C4-2B (cell line): ENCODE measurements at regions not wholly inside any gene's neighbourhood (a gene's known extent, or its start where the extent isn't known, plus 50 kb on each side); places are given as distances from the start of the nearest gene placed in this dataset.

Experiments
- ZFX ChIP-seq: fragments of 450-650 bp; IDR thresholded peaks from 2 replicates; pipeline ENCODE4 v1.6.1; 2017
- TF ChIP-seq, protein P1 (sequence below): fragments of 450-650 bp; conservative IDR thresholded peaks from 2 replicates; pipeline ENCODE4 v1.5.1; 2017; ENCODE audit warnings: mild to moderate bottlenecking

DNA sequence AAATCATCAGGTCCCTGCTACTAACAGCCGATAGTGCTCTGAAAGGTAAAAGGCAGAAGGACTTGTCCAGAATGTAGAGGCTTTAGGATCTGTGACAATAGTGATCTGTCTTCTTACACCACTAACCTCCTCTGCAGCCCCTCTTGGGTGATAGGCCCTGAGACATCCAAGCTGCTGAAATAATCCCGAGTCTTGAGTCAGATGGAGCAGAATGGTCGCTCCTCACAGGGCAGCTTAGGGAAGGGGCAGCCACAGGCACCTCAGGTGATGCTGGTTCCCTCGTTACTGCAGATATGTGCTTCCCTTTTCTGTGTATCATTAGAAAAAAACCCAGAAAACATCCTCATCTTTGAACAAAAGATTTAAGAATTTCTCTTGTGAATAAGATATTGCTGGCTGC, 157.1 kb upstream of the DLX2 start:
- TF ChIP-seq, protein P1, sequence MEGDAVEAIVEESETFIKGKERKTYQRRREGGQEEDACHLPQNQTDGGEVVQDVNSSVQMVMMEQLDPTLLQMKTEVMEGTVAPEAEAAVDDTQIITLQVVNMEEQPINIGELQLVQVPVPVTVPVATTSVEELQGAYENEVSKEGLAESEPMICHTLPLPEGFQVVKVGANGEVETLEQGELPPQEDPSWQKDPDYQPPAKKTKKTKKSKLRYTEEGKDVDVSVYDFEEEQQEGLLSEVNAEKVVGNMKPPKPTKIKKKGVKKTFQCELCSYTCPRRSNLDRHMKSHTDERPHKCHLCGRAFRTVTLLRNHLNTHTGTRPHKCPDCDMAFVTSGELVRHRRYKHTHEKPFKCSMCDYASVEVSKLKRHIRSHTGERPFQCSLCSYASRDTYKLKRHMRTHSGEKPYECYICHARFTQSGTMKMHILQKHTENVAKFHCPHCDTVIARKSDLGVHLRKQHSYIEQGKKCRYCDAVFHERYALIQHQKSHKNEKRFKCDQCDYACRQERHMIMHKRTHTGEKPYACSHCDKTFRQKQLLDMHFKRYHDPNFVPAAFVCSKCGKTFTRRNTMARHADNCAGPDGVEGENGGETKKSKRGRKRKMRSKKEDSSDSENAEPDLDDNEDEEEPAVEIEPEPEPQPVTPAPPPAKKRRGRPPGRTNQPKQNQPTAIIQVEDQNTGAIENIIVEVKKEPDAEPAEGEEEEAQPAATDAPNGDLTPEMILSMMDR: no peak
- no peak for TF ChIP-seq ZFX
